Activated T-cell treated with anti-CD3 and anti-CD28 coated beads, Interleukin-2, amount 50 U/mL, for 72 hours (primary cell): ENCODE measurements at regions not wholly inside any gene's neighbourhood (a gene's known extent, or its start where the extent isn't known, plus 50 kb on each side); places are given as distances from the start of the nearest gene placed in this dataset.

Source experiments
- ATAC-seq, 2 donors: fragments of 150-1000 bp; cut with Tn5 transposase; replicated peaks in 1 of 2; 2 replicates each; pipeline ENCODE4 v1.10.0; 2021; ENCODE audit warnings: moderate library complexity in 2 of 2, mild to moderate bottlenecking in 1 of 2
- DNase-seq, 2 donors: peaks; one replicate each; pipeline ENCODE4 v3.0.0; 2021 to 2022; ENCODE audit warnings: mixed read lengths in 1 of 2
- H3K27ac Mint-ChIP-seq: one replicate; pipeline ENCODE4 v1.8.0; 2022; ENCODE audit warnings: mild to moderate bottlenecking, moderate library complexity, mixed read lengths
- H3K27me3 Mint-ChIP-seq: one replicate; pipeline ENCODE4 v1.8.0; 2022; ENCODE audit warnings: low read depth, mixed read lengths
- H3K36me3 Mint-ChIP-seq, 2 donors: one replicate each; pipeline ENCODE4 v1.8.0; 2022; ENCODE audit warnings: mixed read lengths in 2 of 2, mild to moderate bottlenecking in 1 of 2; ENCODE audit not compliant: insufficient read depth in 2 of 2
- H3K4me1 Mint-ChIP-seq: one replicate; pipeline ENCODE4 v1.8.0; 2022; ENCODE audit warnings: low read depth, mixed read lengths
- H3K4me3 Mint-ChIP-seq, 2 donors: one replicate each; pipeline ENCODE4 v1.8.0; 2022; ENCODE audit warnings: mild to moderate bottlenecking in 2 of 2, mixed read lengths in 2 of 2, moderate library complexity in 2 of 2
- H3K9me3 Mint-ChIP-seq, 2 donors: one replicate each; pipeline ENCODE4 v1.8.0; 2022; ENCODE audit warnings: mixed read lengths in 2 of 2

GRCh38 chr20:24368253-24368652, 101.2 kb upstream of the SYNDIG1 start:
- H3K36me3 Mint-ChIP-seq: no peaks in the 10 kb centered on the region
- no peak for DNase-seq
- no peak overlapping the region for H3K27ac Mint-ChIP-seq
- H3K4me1 Mint-ChIP-seq: no peaks in the 10 kb centered on the region
- H3K27me3 Mint-ChIP-seq: no peaks in the 10 kb centered on the region
- ATAC-seq: no peak
- no peaks in the 10 kb centered on the region for H3K9me3 Mint-ChIP-seq
- no peak overlapping the region for H3K4me3 Mint-ChIP-seq

- H3K9me3 Mint-ChIP-seq: peaks cover 2 to 6% of the 10 kb centered on the region in 2 donors
- peaks cover 2 to 3% of the 10 kb centered on the region in 2 donors for H3K36me3 Mint-ChIP-seq
- DNase-seq (no peak), ATAC-seq (no peak)
- H3K4me1 Mint-ChIP-seq: no peaks in the 10 kb centered on the region
- no peaks in the 10 kb centered on the region for H3K27me3 Mint-ChIP-seq
- H3K27ac Mint-ChIP-seq: no peak overlapping the region
- H3K4me3 Mint-ChIP-seq: no peak overlapping the region
Measured at GRCh38 chr20:24366336-24367004, 103.0 kb upstream of the SYNDIG1 start.

- no peak overlapping the region for H3K4me3 Mint-ChIP-seq
- H3K4me1 Mint-ChIP-seq: no peaks in the 10 kb centered on the region
- peaks cover 2 to 3% of the 10 kb centered on the region in 2 donors for H3K36me3 Mint-ChIP-seq
- H3K9me3 Mint-ChIP-seq: peaks cover 2 to 6% of the 10 kb centered on the region in 2 donors
- ATAC-seq: no peak
- DNase-seq: no peak
- H3K27me3 Mint-ChIP-seq: no peaks in the 10 kb centered on the region
- H3K27ac Mint-ChIP-seq: no peak overlapping the region
Measured at GRCh38 chr20:24365670-24366069, 103.8 kb upstream of the SYNDIG1 start.

GRCh38 chr20:24364482-24364881, 104.9 kb upstream of the SYNDIG1 start:
- Mint-ChIP-seq H3K4me3 (no peak overlapping the region), H3K27ac (no peak overlapping the region), H3K4me1 (no peaks in the 10 kb centered on the region), H3K27me3 (no peaks in the 10 kb centered on the region), H3K9me3 (peaks cover 2 to 6% of the 10 kb centered on the region in 2 donors), H3K36me3 (peaks cover 2 to 3% of the 10 kb centered on the region in 2 donors)
- no peak for DNase-seq
- ATAC-seq: no peak

GRCh38 chr20:24363031-24363430, 106.4 kb upstream of the SYNDIG1 start:
- Mint-ChIP-seq H3K36me3 (peaks cover 2 to 3% of the 10 kb centered on the region in 2 donors), H3K9me3 (peaks cover 2 to 6% of the 10 kb centered on the region in 2 donors), H3K27me3 (no peaks in the 10 kb centered on the region), H3K4me3 (no peak overlapping the region), H3K27ac (no peak overlapping the region), H3K4me1 (no peaks in the 10 kb centered on the region)
- DNase-seq (no peak), ATAC-seq (no peak)

DNA sequence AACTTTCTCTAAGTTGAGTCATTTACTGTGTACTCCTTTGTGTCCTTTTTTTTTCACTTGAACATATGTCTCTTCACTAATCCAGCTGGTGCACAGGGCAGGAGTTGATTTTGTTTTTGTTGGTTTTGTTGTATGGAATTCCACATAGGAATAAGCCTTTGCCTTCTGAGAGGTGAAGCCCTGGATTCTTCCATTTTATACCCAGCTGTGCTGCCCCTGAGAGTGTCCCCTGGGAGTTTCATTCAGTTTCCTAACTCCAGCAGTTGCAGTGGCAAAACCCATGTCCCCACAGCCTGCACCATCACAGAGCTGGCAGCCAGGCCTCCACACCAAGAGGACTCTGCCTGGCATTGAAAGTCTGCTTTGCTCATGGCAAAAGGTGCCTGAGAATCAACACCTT, 107.3 kb upstream of the SYNDIG1 start:
- no peaks in the 10 kb centered on the region for H3K4me1 Mint-ChIP-seq
- ATAC-seq: no peak
- H3K27ac Mint-ChIP-seq: no peak overlapping the region
- no peak overlapping the region for H3K4me3 Mint-ChIP-seq
- no peak for DNase-seq
- H3K36me3 Mint-ChIP-seq: peaks cover 2 to 3% of the 10 kb centered on the region in 2 donors
- H3K27me3 Mint-ChIP-seq: no peaks in the 10 kb centered on the region
- H3K9me3 Mint-ChIP-seq: peaks cover 2 to 6% of the 10 kb centered on the region in 2 donors

DNA sequence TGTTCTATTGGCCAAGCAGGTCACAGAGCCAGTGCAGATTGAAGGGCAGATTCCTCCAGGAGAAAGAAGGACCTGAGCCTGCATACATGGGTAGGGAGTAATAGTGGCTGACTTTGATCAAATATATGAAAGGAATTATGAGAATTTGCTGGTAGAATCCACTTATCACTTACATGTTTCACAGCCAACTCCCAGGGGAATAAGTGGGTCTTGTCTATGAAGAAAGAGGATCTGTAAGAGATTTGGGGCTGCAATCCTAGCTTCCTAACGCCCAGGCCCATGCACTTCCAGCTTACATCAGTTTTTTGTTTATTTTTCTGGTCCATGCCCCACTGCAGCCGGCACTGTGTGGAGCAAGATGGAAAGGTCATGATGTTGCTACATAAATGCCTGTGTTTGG, 107.9 kb upstream of the SYNDIG1 start:
- peaks cover 2 to 6% of the 10 kb centered on the region in 2 donors for H3K9me3 Mint-ChIP-seq
- DNase-seq (no peak), ATAC-seq (no peak)
- peaks cover 2 to 3% of the 10 kb centered on the region in 2 donors for H3K36me3 Mint-ChIP-seq
- no peak overlapping the region for H3K4me3 Mint-ChIP-seq
- no peaks in the 10 kb centered on the region for H3K4me1 Mint-ChIP-seq
- H3K27ac Mint-ChIP-seq: no peak overlapping the region
- no peaks in the 10 kb centered on the region for H3K27me3 Mint-ChIP-seq

DNA sequence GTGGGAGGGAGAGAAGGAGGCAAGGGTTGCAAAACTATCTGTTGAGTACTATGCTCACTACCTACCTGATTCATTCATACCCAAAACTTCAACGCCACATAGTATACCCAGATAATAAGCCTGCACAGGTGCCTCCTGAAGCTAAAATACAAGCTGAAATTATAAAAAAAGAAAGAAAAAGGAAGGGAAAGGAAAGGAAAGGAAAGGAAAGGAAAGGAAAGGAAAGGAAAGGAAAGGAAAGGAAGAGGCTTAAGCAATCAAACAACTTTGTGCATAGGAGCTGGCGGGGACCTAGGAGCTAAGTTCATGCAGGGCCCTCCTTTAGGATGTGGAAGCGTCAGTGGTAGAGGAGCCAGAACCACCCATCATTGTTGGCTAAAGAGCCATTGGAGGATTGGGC, 108.9 kb upstream of the SYNDIG1 start:
- no peaks in the 10 kb centered on the region for H3K27me3 Mint-ChIP-seq
- no peak overlapping the region for H3K27ac Mint-ChIP-seq

GRCh38 chr20:24359321-24360027, 110.0 kb upstream of the SYNDIG1 start:
- no peak overlapping the region for H3K27ac Mint-ChIP-seq
- H3K9me3 Mint-ChIP-seq: peaks cover 2 to 6% of the 10 kb centered on the region in 2 donors
- no peak overlapping the region for H3K4me3 Mint-ChIP-seq
- ATAC-seq (no peak), DNase-seq (no peak)
- H3K27me3 Mint-ChIP-seq: no peaks in the 10 kb centered on the region
- no peaks in the 10 kb centered on the region for H3K4me1 Mint-ChIP-seq
- peaks cover 2 to 3% of the 10 kb centered on the region in 2 donors for H3K36me3 Mint-ChIP-seq

More for the DNA sequence above, 108.9 kb upstream of the SYNDIG1 start:
- H3K4me1 Mint-ChIP-seq: no peaks in the 10 kb centered on the region
- DNase-seq: no peak
- H3K36me3 Mint-ChIP-seq: peaks cover 2 to 3% of the 10 kb centered on the region in 2 donors
- H3K4me3 Mint-ChIP-seq: no peak overlapping the region
- peaks cover 2 to 6% of the 10 kb centered on the region in 2 donors for H3K9me3 Mint-ChIP-seq
- no peak for ATAC-seq

DNA sequence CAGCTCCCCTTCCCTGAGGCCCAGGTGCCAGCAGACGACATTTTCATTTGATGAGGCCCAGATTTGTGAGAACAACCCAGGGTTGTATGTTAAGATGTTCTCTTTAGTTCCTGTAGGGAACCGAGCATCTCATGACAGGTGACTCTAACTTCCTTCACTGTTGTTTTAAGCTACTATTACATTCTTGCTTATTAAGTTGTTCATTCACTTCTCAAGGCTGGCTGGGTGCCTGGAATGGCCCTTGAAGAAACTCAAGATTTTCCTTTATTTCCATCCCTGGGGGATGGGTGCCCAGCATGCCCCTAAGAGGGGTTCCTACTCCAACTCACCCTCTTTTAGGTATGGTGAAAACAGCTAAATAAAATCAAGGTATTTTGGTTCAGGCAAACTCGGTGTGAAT, 111.5 kb upstream of the SYNDIG1 start:
- no peaks in the 10 kb centered on the region for H3K27me3 Mint-ChIP-seq
- ATAC-seq (no peak), DNase-seq (no peak)
- no peaks in the 10 kb centered on the region for H3K4me1 Mint-ChIP-seq
- no peak overlapping the region for H3K27ac Mint-ChIP-seq
- H3K4me3 Mint-ChIP-seq: no peak overlapping the region
- H3K9me3 Mint-ChIP-seq: peaks cover 2 to 6% of the 10 kb centered on the region in 2 donors
- H3K36me3 Mint-ChIP-seq: peaks cover 0 to 3% of the 10 kb centered on the region in 2 donors

DNA sequence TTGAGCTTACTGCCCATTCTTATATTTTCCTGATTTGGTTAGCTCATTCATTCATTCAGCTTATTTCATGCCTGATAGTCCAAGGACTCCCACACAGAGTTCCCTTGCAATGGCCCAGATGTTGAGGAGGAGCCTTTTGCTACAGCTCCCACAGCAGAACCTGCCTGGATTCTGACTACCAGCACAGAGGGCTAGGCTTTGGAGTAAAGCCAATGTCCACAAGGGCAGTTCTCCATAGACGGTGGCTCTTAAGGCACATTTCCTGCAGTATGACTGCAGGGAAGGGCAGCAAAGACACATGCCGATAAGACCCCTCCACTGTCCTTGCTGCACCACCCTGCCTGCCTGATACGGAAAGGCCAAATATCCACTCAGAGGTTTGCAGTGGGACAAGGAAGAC, 112.3 kb upstream of the SYNDIG1 start:
- DNase-seq (no peak), ATAC-seq (no peak)
- Mint-ChIP-seq H3K4me3 (no peak overlapping the region), H3K27me3 (no peaks in the 10 kb centered on the region), H3K27ac (no peak overlapping the region), H3K9me3 (peaks cover 0 to 2% of the 10 kb centered on the region in 2 donors), H3K36me3 (peaks cover 0 to 3% of the 10 kb centered on the region in 2 donors), H3K4me1 (no peaks in the 10 kb centered on the region)

- Mint-ChIP-seq H3K36me3 (no peaks in the 10 kb centered on the region), H3K27me3 (no peaks in the 10 kb centered on the region), H3K9me3 (no peaks in the 10 kb centered on the region), H3K4me3 (no peak overlapping the region), H3K27ac (no peak overlapping the region), H3K4me1 (no peaks in the 10 kb centered on the region)
- no peak for DNase-seq
- no peak for ATAC-seq
Measured at GRCh38 chr20:24353135-24353690, 116.2 kb upstream of the SYNDIG1 start.

DNA sequence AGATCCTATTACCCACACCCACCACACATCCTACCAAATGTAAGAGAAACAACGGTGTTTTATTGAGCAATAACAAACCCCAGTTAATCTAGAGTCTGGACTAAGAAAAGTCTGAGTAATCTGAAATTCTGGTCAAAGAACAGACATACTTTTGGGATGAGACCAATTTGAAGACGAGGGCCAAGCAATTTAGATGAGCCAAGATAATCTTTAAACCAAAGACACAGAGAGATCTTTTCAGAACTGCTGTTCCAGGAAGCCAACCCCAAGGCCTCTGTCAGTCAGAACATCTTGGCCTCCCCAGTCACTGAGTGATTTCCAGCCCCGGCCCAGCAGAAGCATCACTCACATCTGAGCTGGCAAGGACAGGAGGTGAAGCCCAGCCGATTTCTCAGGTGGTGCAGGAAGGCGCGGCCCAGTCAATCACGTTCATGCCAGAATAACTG, 118.5 kb upstream of the SYNDIG1 start:
- no peak overlapping the region for H3K4me3 Mint-ChIP-seq
- no peaks in the 10 kb centered on the region for H3K4me1 Mint-ChIP-seq
- H3K9me3 Mint-ChIP-seq: no peaks in the 10 kb centered on the region
- no peaks in the 10 kb centered on the region for H3K27me3 Mint-ChIP-seq
- no peak overlapping the region for H3K27ac Mint-ChIP-seq
- no peaks in the 10 kb centered on the region for H3K36me3 Mint-ChIP-seq
- ATAC-seq (no peak), DNase-seq (no peak)
